DOHH2 (cell line): ENCODE measurements at regions not wholly inside any gene's neighbourhood (a gene's known extent, or its start where the extent isn't known, plus 50 kb on each side); places are given as distances from the start of the nearest gene placed in this dataset.

ENCODE experiments used
- H3F3A ChIP-seq: fragments of 200-600 bp; sonication (generic), shearing (Covaris generic); 2 replicates; pipeline ENCODE4 v1.6.0; 2016; ENCODE audit warnings: antibody characterized with exemption, mild to moderate bottlenecking; ENCODE audit not compliant: control insufficient read depth, insufficient read depth
- H3K27ac ChIP-seq: fragments of 200-600 bp; sonication (generic); 2 replicates; pipeline ENCODE4 v1.5.1; 2014; ENCODE audit warnings: low read depth, mild to moderate bottlenecking, low read length, moderate library complexity
- H3K27me3 ChIP-seq: fragments of 200-600 bp; sonication (generic); 2 replicates; pipeline ENCODE4 v1.6.1; 2014; ENCODE audit warnings: mild to moderate bottlenecking, low read length, mixed read lengths; ENCODE audit not compliant: control insufficient read depth
- H3K36me3 ChIP-seq: fragments of 200-600 bp; sonication (generic); 2 replicates; pipeline ENCODE4 v1.6.1; 2014; ENCODE audit warnings: mild to moderate bottlenecking, low read length, moderate library complexity, mixed read lengths; ENCODE audit not compliant: control insufficient read depth
- H3K4me1 ChIP-seq: fragments of 200-600 bp; sonication (generic); 2 replicates; pipeline ENCODE4 v1.6.1; 2014; ENCODE audit warnings: mild to moderate bottlenecking, low read length, mixed read lengths; ENCODE audit not compliant: control insufficient read depth
- H3K4me2 ChIP-seq: fragments of 200-600 bp; sonication (generic); 2 replicates; pipeline ENCODE4 v1.6.0; 2014; ENCODE audit warnings: mild to moderate bottlenecking, low read length, moderate library complexity
- H3K4me3 ChIP-seq: fragments of 200-600 bp; sonication (generic); 2 replicates; pipeline ENCODE4 v1.5.1; 2014; ENCODE audit warnings: mild to moderate bottlenecking, low read length, mixed read lengths
- H3K79me2 ChIP-seq: fragments of 200-600 bp; sonication (generic); 2 replicates; pipeline ENCODE4 v1.6.1; 2014; ENCODE audit warnings: mild to moderate bottlenecking, low read length, mixed read lengths; ENCODE audit not compliant: control insufficient read depth
- H3K9me2 ChIP-seq: fragments of 200-600 bp; sonication (generic); replicated peaks from 2 replicates; pipeline ENCODE4 v1.6.1; 2014; ENCODE audit warnings: mild to moderate bottlenecking, low read length, mixed read lengths; ENCODE audit not compliant: control insufficient read depth
- H3K9me3 ChIP-seq: fragments of 200-600 bp; sonication (generic); 2 replicates; pipeline ENCODE4 v1.6.1; 2014; ENCODE audit warnings: antibody characterized with exemption, low read length, mixed read lengths; ENCODE audit not compliant: control insufficient read depth, insufficient read depth
- H4K20me1 ChIP-seq: fragments of 200-600 bp; sonication (generic); 2 replicates; pipeline ENCODE4 v1.6.0; 2014; ENCODE audit warnings: low read depth, mild to moderate bottlenecking, antibody characterized with exemption, low read length, moderate library complexity; ENCODE audit not compliant: control insufficient read depth, insufficient read depth
- EZH2phosphoT487 ChIP-seq: fragments of 200-600 bp; sonication (generic); IDR thresholded peaks from 2 replicates; pipeline ENCODE4 v1.6.1; 2017; ENCODE audit warnings: borderline replicate concordance, mild to moderate bottlenecking, antibody characterized with exemption, low read length, moderate library complexity, mixed read lengths
- TF ChIP-seq, protein P1 (sequence below): fragments of 200-600 bp; sonication (generic); IDR thresholded peaks from one replicate; pipeline ENCODE4 v1.5.1; 2014; ENCODE audit warnings: antibody characterized with exemption, mild to moderate bottlenecking, low read depth, low read length; ENCODE audit not compliant: poor library complexity, severe bottlenecking

DNA sequence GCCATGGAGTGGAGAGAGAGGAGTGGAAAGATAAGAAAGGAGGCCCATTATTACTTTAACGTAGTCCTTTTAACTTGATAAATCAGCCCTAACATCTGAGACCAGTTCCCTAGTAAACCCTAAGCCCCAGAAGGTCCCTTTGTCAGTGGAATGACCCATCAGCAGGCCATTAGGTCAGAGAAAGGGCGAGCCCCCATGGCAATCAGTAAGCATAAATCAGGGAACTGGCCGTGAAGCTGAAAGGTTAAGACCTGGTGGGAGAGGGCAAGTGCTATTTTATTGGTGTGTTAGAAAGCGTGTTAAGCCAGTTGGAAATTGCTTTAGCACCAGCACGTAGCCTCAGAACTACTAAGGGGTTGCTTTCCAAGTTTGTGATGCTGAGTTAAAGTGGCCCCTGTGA is 708.0 kb downstream of the BCL11B start:
- no peak overlapping the region for H3K4me2 ChIP-seq
- H3K79me2 ChIP-seq = no peaks in the 10 kb centered on the region
- H3F3A ChIP-seq = no peaks in the 10 kb centered on the region

DNA sequence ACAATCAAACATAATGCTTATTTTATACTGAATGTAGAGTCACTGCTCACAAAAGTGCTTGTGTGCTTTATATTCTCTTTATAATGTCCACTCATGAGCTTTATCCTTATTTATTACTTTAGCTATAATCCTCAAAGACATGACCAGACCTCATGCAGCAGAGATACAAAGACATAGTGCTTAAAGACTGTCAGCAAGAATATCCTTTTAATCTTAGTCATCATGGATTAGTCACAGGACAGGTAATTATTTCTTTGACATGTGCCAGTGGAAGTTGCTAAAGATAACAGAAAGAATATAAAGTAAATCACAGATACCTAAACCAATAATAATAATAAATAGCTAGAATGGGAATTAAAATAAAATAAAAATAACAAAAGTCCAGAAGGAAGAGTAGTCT is 707.5 kb downstream of the BCL11B start:
- Histone ChIP-seq H3K9me2 (no peaks in the 10 kb centered on the region), H3K36me3 (no peaks in the 10 kb centered on the region), H3K4me1 (no peaks in the 10 kb centered on the region), H3F3A (no peaks in the 10 kb centered on the region), H3K4me2 (no peak overlapping the region), H3K4me3 (no peak overlapping the region), H3K27ac (no peak overlapping the region), H4K20me1 (no peaks in the 10 kb centered on the region), H3K9me3 (no peaks in the 10 kb centered on the region), H3K27me3 (no peaks in the 10 kb centered on the region), H3K79me2 (no peaks in the 10 kb centered on the region)
- no peak for TF ChIP-seq EZH2phosphoT487
- TF ChIP-seq, protein P1, sequence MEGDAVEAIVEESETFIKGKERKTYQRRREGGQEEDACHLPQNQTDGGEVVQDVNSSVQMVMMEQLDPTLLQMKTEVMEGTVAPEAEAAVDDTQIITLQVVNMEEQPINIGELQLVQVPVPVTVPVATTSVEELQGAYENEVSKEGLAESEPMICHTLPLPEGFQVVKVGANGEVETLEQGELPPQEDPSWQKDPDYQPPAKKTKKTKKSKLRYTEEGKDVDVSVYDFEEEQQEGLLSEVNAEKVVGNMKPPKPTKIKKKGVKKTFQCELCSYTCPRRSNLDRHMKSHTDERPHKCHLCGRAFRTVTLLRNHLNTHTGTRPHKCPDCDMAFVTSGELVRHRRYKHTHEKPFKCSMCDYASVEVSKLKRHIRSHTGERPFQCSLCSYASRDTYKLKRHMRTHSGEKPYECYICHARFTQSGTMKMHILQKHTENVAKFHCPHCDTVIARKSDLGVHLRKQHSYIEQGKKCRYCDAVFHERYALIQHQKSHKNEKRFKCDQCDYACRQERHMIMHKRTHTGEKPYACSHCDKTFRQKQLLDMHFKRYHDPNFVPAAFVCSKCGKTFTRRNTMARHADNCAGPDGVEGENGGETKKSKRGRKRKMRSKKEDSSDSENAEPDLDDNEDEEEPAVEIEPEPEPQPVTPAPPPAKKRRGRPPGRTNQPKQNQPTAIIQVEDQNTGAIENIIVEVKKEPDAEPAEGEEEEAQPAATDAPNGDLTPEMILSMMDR = no peak

More for the DNA sequence above, 708.0 kb downstream of the BCL11B start:
- Histone ChIP-seq H3K9me3 (no peaks in the 10 kb centered on the region), H3K27ac (no peak overlapping the region), H3K4me1 (no peaks in the 10 kb centered on the region), H3K9me2 (no peaks in the 10 kb centered on the region), H3K4me3 (no peak overlapping the region), H3K36me3 (no peaks in the 10 kb centered on the region), H3K27me3 (no peaks in the 10 kb centered on the region), H4K20me1 (no peaks in the 10 kb centered on the region)
- TF ChIP-seq, protein P1 = no peak
- no peak for TF ChIP-seq EZH2phosphoT487

DNA sequence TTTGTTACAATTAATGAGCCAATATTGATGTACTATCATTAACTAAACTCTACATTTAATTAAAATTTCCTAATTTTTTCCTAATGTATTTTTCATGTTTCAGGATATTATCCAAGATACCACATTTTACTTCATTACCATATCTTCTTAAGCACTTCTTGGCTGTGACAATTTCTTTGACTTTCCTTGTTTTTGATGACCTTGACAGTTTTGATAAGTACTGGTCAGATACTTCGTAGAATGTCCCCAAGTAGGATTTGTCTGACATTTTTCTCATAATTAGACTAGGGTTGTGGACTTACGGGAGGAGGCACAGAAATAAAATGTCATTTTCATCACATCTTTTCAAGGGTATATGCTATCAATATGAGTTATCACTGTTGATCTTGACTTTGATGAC is 700.9 kb downstream of the BCL11B start:
- H3K79me2 ChIP-seq = no peaks in the 10 kb centered on the region
- no peaks in the 10 kb centered on the region; the same call in 1 of the 2 replicates for H3K9me2 ChIP-seq
- no peak overlapping the region for H3K27ac ChIP-seq
- TF ChIP-seq, protein P1 = no peak
- no peak for TF ChIP-seq EZH2phosphoT487
- no peaks in the 10 kb centered on the region for H4K20me1 ChIP-seq
- H3K36me3 ChIP-seq = no peaks in the 10 kb centered on the region
- H3K9me3 ChIP-seq = no peaks in the 10 kb centered on the region
- H3F3A ChIP-seq = no peaks in the 10 kb centered on the region
- no peak overlapping the region for H3K4me3 ChIP-seq
- H3K4me2 ChIP-seq = no peak overlapping the region
- H3K4me1 ChIP-seq = no peaks in the 10 kb centered on the region
- H3K27me3 ChIP-seq = no peaks in the 10 kb centered on the region
